Right lobe of liver (tissue), 6 donors: ENCODE measurements at regions not wholly inside any gene's neighbourhood (a gene's known extent, or its start where the extent isn't known, plus 50 kb on each side); places are given as distances from the start of the nearest gene placed in this dataset.

Source experiments
- ATAC-seq, 4 donors: fragments of 200-7000 bp; cut with Tn5 transposase; one replicate each; pipeline ENCODE4 v1.9.1; 2020; ENCODE audit warnings: mild to moderate bottlenecking in 4 of 4, moderate library complexity in 4 of 4
- DNase-seq, 3 donors: peaks; one replicate each; pipeline ENCODE4 v3.0.0-alpha.2; 2020
- H3K27ac ChIP-seq, 3 donors: fragments of 200-600 bp; one replicate each; pipeline ENCODE4 v1.8.0; 2022
- H3K27me3 ChIP-seq, 2 donors: fragments of 200-600 bp; one replicate each; pipeline ENCODE4 v1.8.0; 2022
- H3K36me3 ChIP-seq, 4 donors: fragments of 200-600 bp; sonication (generic) in 1 of 4; one replicate each; pipeline versions ENCODE4 v1.5.1 to v1.8.0; 2017 to 2022; ENCODE audit warnings: control low read depth in 1 of 4
- H3K4me1 ChIP-seq, 4 donors: fragments of 200-600 bp; sonication (generic) in 1 of 4; one replicate each; pipeline versions ENCODE4 v1.5.1 to v1.8.0; 2017 to 2022; ENCODE audit warnings: control low read depth in 1 of 4
- H3K4me3 ChIP-seq, 3 donors: fragments of 200-600 bp; one replicate each; pipeline ENCODE4 v1.8.0; 2022
- H3K9me3 ChIP-seq, 4 donors: fragments of 200-600 bp; sonication (generic) in 1 of 4; one replicate each; pipeline versions ENCODE4 v1.5.1 to v1.8.0; 2017 to 2022; ENCODE audit warnings: control low read depth in 1 of 4
- CTCF ChIP-seq, 4 donors: fragments of 200-600 bp in 3 of 4; fragments of 450-650 bp in 1 of 4; IDR thresholded peaks; one replicate each; pipeline versions ENCODE4 v1.5.1 to v1.8.0; 2016 to 2022; ENCODE audit warnings: antibody characterized with exemption in 4 of 4, mild to moderate bottlenecking in 2 of 4
- POLR2A ChIP-seq: fragments of 450-650 bp; IDR thresholded peaks from one replicate; pipeline ENCODE4 v1.6.1; 2017; ENCODE audit warnings: antibody characterized with exemption, mild to moderate bottlenecking
- WGBS: methylation state at CpG from one replicate; pipeline ENCODE4 v1.1.6; 2018; ENCODE audit warnings: low coverage, low lambda C conversion rate; ENCODE audit not compliant: insufficient coverage; ENCODE audit errors: missing lambda C conversion rate; 5-methylcytosine and 5-hydroxymethylcytosine counted together
- intact Hi-C, 2 donors: fragments of 100-400 bp; cut with DNase I; formaldehyde crosslinking; loops; one replicate each; pipeline versions ENCODE4 v1.11.2 to v1.14.1; 2022
- donor health status: DM: no; HTN: yes; CAD: no.
- donor health status: DM: no; HTN: no; CAD: no.
- donor health status: DM: no; HTN: no; CAD: no.
- donor health status: DM: no; HTN: yes; CAD: no.
- donor health status: DM: no; HTN: yes; CAD: no.

GRCh38 chr12:3348055-3348454 lies 142.9 kb upstream of the PRMT8 start:
- no peaks in the 10 kb centered on the region for H3K4me1 ChIP-seq
- no peak overlapping the region for H3K4me3 ChIP-seq
- WGBS, result 36% methylated on average over 2 of the region's 5 CpGs
- no peaks in the 10 kb centered on the region for H3K9me3 ChIP-seq
- intact Hi-C loops, result no loop called here
- H3K27me3 ChIP-seq, result no peaks in the 10 kb centered on the region
- TF ChIP-seq POLR2A (no peak), CTCF (IDR thresholded peaks at IDR 0.05) (no peak)
- no peak overlapping the region for H3K27ac ChIP-seq
- H3K36me3 ChIP-seq, result no peaks in the 10 kb centered on the region
- DNase-seq, result no peak
- ATAC-seq, result no peak

DNA sequence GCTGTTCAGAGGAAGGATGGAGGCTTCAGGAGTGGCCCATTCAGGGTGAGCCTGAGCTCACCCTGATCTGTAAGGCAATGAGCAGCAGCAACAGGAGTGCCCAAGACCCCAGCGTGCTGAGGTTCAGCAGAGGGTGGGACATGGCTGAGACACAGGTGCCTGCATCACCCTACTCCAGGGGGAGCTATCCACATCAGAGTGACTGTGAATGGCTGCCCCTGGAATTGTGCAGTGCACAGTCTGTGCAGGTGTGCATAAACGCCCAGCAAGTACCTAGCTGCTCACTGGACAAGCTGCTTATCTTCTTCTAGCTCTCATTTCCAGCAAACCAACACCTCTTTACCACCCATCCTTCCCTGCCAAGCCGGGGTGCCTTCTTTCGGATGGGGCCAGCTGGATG lies 140.6 kb upstream of the PRMT8 start:
- intact Hi-C loops, result no loop called here
- Histone ChIP-seq H3K27ac (no peak overlapping the region), H3K4me1 (no peaks in the 10 kb centered on the region), H3K9me3 (no peaks in the 10 kb centered on the region), H3K4me3 (no peak overlapping the region), H3K27me3 (no peaks in the 10 kb centered on the region), H3K36me3 (no peaks in the 10 kb centered on the region)
- 37% methylated on average over 4 of the region's 4 CpGs for WGBS
- ATAC-seq, result no peak
- no peak for TF ChIP-seq POLR2A
- TF ChIP-seq CTCF (IDR thresholded peaks at IDR 0.05), result no peak
- DNase-seq, result no peak

- ATAC-seq, result no peak
- Histone ChIP-seq H3K27ac (no peak overlapping the region), H3K4me1 (no peaks in the 10 kb centered on the region), H3K36me3 (no peaks in the 10 kb centered on the region), H3K4me3 (no peak overlapping the region), H3K27me3 (no peaks in the 10 kb centered on the region), H3K9me3 (no peaks in the 10 kb centered on the region)
- WGBS, result 78% methylated on average over 4 of the region's 4 CpGs
- no peak for DNase-seq
- intact Hi-C loops, result no loop called here
- TF ChIP-seq POLR2A (no peak), CTCF (IDR thresholded peaks at IDR 0.05) (no peak)
Measured at GRCh38 chr12:3351731-3352130, 139.3 kb upstream of the PRMT8 start.

GRCh38 chr12:3352230-3352629 lies 138.8 kb upstream of the PRMT8 start:
- ATAC-seq (no peak), DNase-seq (no peak)
- no peak overlapping the region for H3K4me3 ChIP-seq
- H3K9me3 ChIP-seq, result no peaks in the 10 kb centered on the region
- TF ChIP-seq CTCF (IDR thresholded peaks at IDR 0.05) (no peak), POLR2A (no peak)
- WGBS, result 74% methylated on average over 6 of the region's 6 CpGs
- no peaks in the 10 kb centered on the region for H3K27me3 ChIP-seq
- H3K4me1 ChIP-seq, result no peaks in the 10 kb centered on the region
- intact Hi-C loops, result no loop called here
- no peaks in the 10 kb centered on the region for H3K36me3 ChIP-seq
- no peak overlapping the region for H3K27ac ChIP-seq

DNA sequence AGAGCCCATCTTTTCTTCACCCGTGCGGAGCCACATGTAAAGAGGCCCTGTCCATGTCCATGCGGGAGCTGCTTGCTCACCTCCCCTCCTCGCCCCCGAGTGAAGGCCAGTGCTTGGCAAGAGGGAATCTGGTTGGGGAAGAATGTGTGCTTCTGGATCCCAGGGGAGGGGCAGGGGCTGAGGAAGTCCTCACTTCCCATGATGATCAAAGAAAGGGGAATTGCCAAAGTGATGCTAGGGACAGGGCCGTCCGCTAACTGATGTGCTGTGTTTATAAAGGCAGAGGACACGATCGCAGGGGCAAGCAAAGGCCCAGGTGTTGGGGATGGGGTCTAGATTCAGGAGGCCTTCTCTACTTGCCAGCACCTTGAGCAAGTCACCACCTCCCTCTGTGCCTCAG lies 137.4 kb upstream of the PRMT8 start:
- H3K9me3 ChIP-seq, result no peaks in the 10 kb centered on the region
- no peak for TF ChIP-seq POLR2A
- TF ChIP-seq CTCF (IDR thresholded peaks at IDR 0.05), result no peak
- no peak overlapping the region for H3K4me3 ChIP-seq
- no peaks in the 10 kb centered on the region for H3K36me3 ChIP-seq
- intact Hi-C loops, result no loop called here
- no peak overlapping the region for H3K27ac ChIP-seq
- WGBS, result 72% methylated on average over 5 of the region's 9 CpGs
- ATAC-seq (no peak), DNase-seq (no peak)
- H3K27me3 ChIP-seq, result no peaks in the 10 kb centered on the region
- H3K4me1 ChIP-seq, result no peaks in the 10 kb centered on the region
